ENCODE measurements at regions not wholly inside any gene's neighbourhood (a gene's known extent, or its start where the extent isn't known, plus 50 kb on each side); places are given as distances from the start of the nearest gene placed in this dataset.

GRCh38 chr2:107312240-107312639 lies 426.3 kb upstream of the ST6GAL2 start:
- no peaks in the 10 kb centered on the region for H3K27me3 ChIP-seq (ENCODE audit: insufficient read depth in 3 of 3, low read length in 2 of 3)
- no peak overlapping the region for H3K4me3 ChIP-seq
- WGBS, 3 donors: 90 to 95% (median 93%) methylated on average over 4 of the region's 4 CpGs
- no peaks in the 10 kb centered on the region for H3K4me1 ChIP-seq
- no peaks in the 10 kb centered on the region for H3K36me3 ChIP-seq (ENCODE audit: insufficient read depth in 1 of 2, low read depth in 1 of 2)
- DNase-seq (no peak), ATAC-seq (no peak)
- intact Hi-C loops (cut with DNase I): no loop called here
- no peak for TF ChIP-seq CTCF (IDR thresholded peaks at IDR 0.05)
- no peaks in the 10 kb centered on the region for H3K9me3 ChIP-seq
- H3K27ac ChIP-seq: no peak overlapping the region

- TF ChIP-seq CTCF (IDR thresholded peaks at IDR 0.05): no peak
- Histone ChIP-seq H3K27me3 (ENCODE audit: insufficient read depth in 3 of 3, low read length in 2 of 3) (no peaks in the 10 kb centered on the region), H3K4me1 (no peaks in the 10 kb centered on the region), H3K4me3 (no peak overlapping the region), H3K36me3 (ENCODE audit: insufficient read depth in 1 of 2, low read depth in 1 of 2) (no peaks in the 10 kb centered on the region), H3K27ac (no peak overlapping the region), H3K9me3 (no peaks in the 10 kb centered on the region)
- DNase-seq (no peak), ATAC-seq (no peak)
- intact Hi-C loops (cut with DNase I): no loop called here
- 24 to 42% (median 31%) methylated on average over 1 of the region's 1 CpG for WGBS, 3 donors
Observed at GRCh38 chr2:107313316-107313715, 427.3 kb upstream of the ST6GAL2 start.

GRCh38 chr2:107320881-107321280 lies 434.9 kb upstream of the ST6GAL2 start:
- whole genome bisulfite sequencing, 3 donors: 90 to 100% (median 97%) methylated on average over 1 of the region's 1 CpG
- DNase-seq (no peak), ATAC-seq (no peak)
- no peaks in the 10 kb centered on the region for H3K36me3 ChIP-seq (ENCODE audit: insufficient read depth in 1 of 2, low read depth in 1 of 2)
- TF ChIP-seq CTCF (IDR thresholded peaks at IDR 0.05): no peak
- H3K27ac ChIP-seq: no peak overlapping the region
- H3K4me3 ChIP-seq: no peak overlapping the region
- no peaks in the 10 kb centered on the region for H3K9me3 ChIP-seq
- H3K4me1 ChIP-seq: no peaks in the 10 kb centered on the region
- no peaks in the 10 kb centered on the region for H3K27me3 ChIP-seq (ENCODE audit: insufficient read depth in 3 of 3, low read length in 2 of 3)
- intact Hi-C loops (cut with DNase I): no loop called here

- no peak for DNase-seq
- H3K4me3 ChIP-seq: no peak overlapping the region
- WGBS, 3 donors: 89 to 91% (median 91%) methylated on average over 6 of the region's 6 CpGs
- H3K4me1 ChIP-seq: no peaks in the 10 kb centered on the region
- intact Hi-C loops (cut with DNase I): no loop called here
- no peak for ATAC-seq
- TF ChIP-seq CTCF (IDR thresholded peaks at IDR 0.05): no peak
- H3K9me3 ChIP-seq: no peaks in the 10 kb centered on the region
- H3K36me3 ChIP-seq (ENCODE audit: insufficient read depth in 1 of 2, low read depth in 1 of 2): no peaks in the 10 kb centered on the region
- no peaks in the 10 kb centered on the region for H3K27me3 ChIP-seq (ENCODE audit: insufficient read depth in 3 of 3, low read length in 2 of 3)
- no peak overlapping the region for H3K27ac ChIP-seq
Observed at GRCh38 chr2:107322416-107322815, 436.4 kb upstream of the ST6GAL2 start.

GRCh38 chr2:107323946-107324565 lies 438.1 kb upstream of the ST6GAL2 start:
- intact Hi-C loops (cut with DNase I): no loop called here
- Histone ChIP-seq H3K4me3 (no peak overlapping the region), H3K27me3 (ENCODE audit: insufficient read depth in 3 of 3, low read length in 2 of 3) (no peaks in the 10 kb centered on the region), H3K27ac (no peak overlapping the region), H3K4me1 (no peaks in the 10 kb centered on the region), H3K36me3 (ENCODE audit: insufficient read depth in 1 of 2, low read depth in 1 of 2) (no peaks in the 10 kb centered on the region), H3K9me3 (peaks cover 3% of the 10 kb centered on the region)
- DNase-seq (no peak), ATAC-seq (no peak)
- WGBS, 3 donors: 74 to 85% (median 80%) methylated on average over 8 of the region's 8 CpGs
- no peak for TF ChIP-seq CTCF (IDR thresholded peaks at IDR 0.05)

Data from psoas muscle (tissue), 7 donors.